COLO668 (cell line): ENCODE measurements at regions not wholly inside any gene's neighbourhood (a gene's known extent, or its start where the extent isn't known, plus 50 kb on each side); places are given as distances from the start of the nearest gene placed in this dataset.

Experiments
- DNase-seq: peaks from one replicate; lab custom pipeline; 2025; ENCODE audit not compliant: unreplicated experiment; lab: John Stamatoyannopoulos, UW

GRCh38 chr1:172946814-172947507 is 103.8 kb downstream of the TNFSF18 start:
- DNase-seq: no peak

GRCh38 chr1:172948457-172948856 is 102.3 kb downstream of the TNFSF18 start:
- no peak for DNase-seq

- no peak for DNase-seq
Observed at GRCh38 chr1:172949096-172949495, 101.6 kb downstream of the TNFSF18 start.

- DNase-seq: no peak
Observed at GRCh38 chr1:172950528-172950927, 100.2 kb downstream of the TNFSF18 start.

- DNase-seq: no peak
Observed at GRCh38 chr1:172951730-172952365, 98.9 kb downstream of the TNFSF18 start.

GRCh38 chr1:172952516-172952915 is 98.2 kb downstream of the TNFSF18 start:
- no peak for DNase-seq

- DNase-seq: no peak
Observed at GRCh38 chr1:172954476-172955150, 96.1 kb downstream of the TNFSF18 start.

GRCh38 chr1:172955161-172955815 is 95.5 kb downstream of the TNFSF18 start:
- no peak for DNase-seq

- DNase-seq: no peak
Observed at GRCh38 chr1:172956871-172957270, 93.9 kb downstream of the TNFSF18 start.

- no peak for DNase-seq
Observed at GRCh38 chr1:172957491-172957890, 93.2 kb downstream of the TNFSF18 start.

GRCh38 chr1:172959571-172959970 is 91.2 kb downstream of the TNFSF18 start:
- no peak for DNase-seq

GRCh38 chr1:172960019-172960418 is 90.7 kb downstream of the TNFSF18 start:
- no peak for DNase-seq

- DNase-seq: no peak
Observed at GRCh38 chr1:172960454-172961208, 90.1 kb downstream of the TNFSF18 start.

GRCh38 chr1:172964864-172965263 is 85.9 kb downstream of the TNFSF18 start:
- DNase-seq: no peak

- no peak for DNase-seq
Observed at GRCh38 chr1:172966844-172967540, 83.7 kb downstream of the TNFSF18 start.

- no peak for DNase-seq
Observed at GRCh38 chr1:172967936-172968335, 82.8 kb downstream of the TNFSF18 start.

GRCh38 chr1:172969611-172970010 is 81.1 kb downstream of the TNFSF18 start:
- no peak for DNase-seq

- DNase-seq: no peak
Observed at GRCh38 chr1:172970186-172970585, 80.6 kb downstream of the TNFSF18 start.

- DNase-seq: no peak
Observed at GRCh38 chr1:172971241-172971640, 79.5 kb downstream of the TNFSF18 start.

- DNase-seq: no peak
Observed at GRCh38 chr1:172972258-172972657, 78.5 kb downstream of the TNFSF18 start.
